ENCODE measurements at regions not wholly inside any gene's neighbourhood (a gene's known extent, or its start where the extent isn't known, plus 50 kb on each side); places are given as distances from the start of the nearest gene placed in this dataset.

DNA sequence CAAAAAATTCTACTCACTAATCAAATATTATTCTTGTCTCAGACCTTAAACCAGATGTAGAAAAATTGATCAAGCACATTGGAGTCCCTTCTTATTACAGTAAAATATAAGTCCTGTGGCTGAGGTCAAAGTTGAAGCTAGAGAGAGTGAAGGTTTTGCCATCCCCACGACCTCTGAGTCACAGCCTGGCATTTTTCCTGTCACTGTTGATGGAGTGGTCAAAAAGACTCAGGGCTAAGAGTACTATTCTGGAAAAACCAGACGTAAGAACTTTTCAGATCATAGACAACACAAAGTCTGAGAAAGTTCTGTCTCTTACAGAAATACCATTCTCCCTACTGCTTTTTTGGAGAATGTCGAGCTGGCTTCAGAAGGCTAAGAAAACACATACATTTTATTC lies 323.7 kb upstream of the ANKRD30A start:
- intact Hi-C loops (cut with DNase I), result no loop called here
- no peak overlapping the region for H3K4me3 ChIP-seq
- FAIRE-seq (no peak), DNase-seq (no peak), ATAC-seq (no peak)
- peaks cover 0 to 14% (median 0%) of the 10 kb centered on the region in 3 donors for H3K4me1 ChIP-seq
- TF ChIP-seq, protein P1, sequence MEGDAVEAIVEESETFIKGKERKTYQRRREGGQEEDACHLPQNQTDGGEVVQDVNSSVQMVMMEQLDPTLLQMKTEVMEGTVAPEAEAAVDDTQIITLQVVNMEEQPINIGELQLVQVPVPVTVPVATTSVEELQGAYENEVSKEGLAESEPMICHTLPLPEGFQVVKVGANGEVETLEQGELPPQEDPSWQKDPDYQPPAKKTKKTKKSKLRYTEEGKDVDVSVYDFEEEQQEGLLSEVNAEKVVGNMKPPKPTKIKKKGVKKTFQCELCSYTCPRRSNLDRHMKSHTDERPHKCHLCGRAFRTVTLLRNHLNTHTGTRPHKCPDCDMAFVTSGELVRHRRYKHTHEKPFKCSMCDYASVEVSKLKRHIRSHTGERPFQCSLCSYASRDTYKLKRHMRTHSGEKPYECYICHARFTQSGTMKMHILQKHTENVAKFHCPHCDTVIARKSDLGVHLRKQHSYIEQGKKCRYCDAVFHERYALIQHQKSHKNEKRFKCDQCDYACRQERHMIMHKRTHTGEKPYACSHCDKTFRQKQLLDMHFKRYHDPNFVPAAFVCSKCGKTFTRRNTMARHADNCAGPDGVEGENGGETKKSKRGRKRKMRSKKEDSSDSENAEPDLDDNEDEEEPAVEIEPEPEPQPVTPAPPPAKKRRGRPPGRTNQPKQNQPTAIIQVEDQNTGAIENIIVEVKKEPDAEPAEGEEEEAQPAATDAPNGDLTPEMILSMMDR (IDR thresholded peaks at IDR 0.05), result no peak
- no peaks in the 10 kb centered on the region for H3K27me3 ChIP-seq
- no peaks in the 10 kb centered on the region for H3K36me3 ChIP-seq
- WGBS, 2 donors, result 48 to 59% methylated on average over 3 of the region's 3 CpGs
- no peak overlapping the region for H3K27ac ChIP-seq
- no peaks in the 10 kb centered on the region for H3K9me3 ChIP-seq

DNA sequence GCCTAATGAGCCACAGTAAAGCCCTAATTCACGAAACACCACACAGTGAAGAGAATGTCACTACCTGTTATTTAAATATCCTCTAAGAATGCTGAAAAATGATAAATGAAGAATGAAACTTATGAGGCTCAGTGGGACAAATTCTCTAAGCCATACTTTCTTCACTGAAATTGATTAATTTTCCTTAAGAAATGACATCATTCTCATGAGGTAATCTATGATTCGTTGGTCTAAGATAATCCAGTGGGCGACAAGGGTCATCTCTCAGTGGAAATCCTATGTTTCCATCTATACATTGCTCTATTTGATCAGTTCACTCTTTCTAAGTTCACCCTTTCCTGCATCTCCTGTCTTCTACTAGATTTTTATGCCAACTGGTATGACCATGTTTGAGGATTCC lies 330.4 kb upstream of the ANKRD30A start:
- ATAC-seq (no peak), DNase-seq (no peak), FAIRE-seq (no peak)
- Histone ChIP-seq H3K27me3 (no peaks in the 10 kb centered on the region), H3K36me3 (no peaks in the 10 kb centered on the region), H3K4me1 (peaks cover 0 to under 1% (median 0%) of the 10 kb centered on the region in 3 donors), H3K27ac (no peak overlapping the region), H3K4me3 (no peak overlapping the region), H3K9me3 (no peaks in the 10 kb centered on the region)
- TF ChIP-seq, protein P1 (IDR thresholded peaks at IDR 0.05), result no peak
- intact Hi-C loops (cut with DNase I), result no loop called here
- 68 to 83% methylated on average over 3 of the region's 3 CpGs for WGBS, 2 donors

DNA sequence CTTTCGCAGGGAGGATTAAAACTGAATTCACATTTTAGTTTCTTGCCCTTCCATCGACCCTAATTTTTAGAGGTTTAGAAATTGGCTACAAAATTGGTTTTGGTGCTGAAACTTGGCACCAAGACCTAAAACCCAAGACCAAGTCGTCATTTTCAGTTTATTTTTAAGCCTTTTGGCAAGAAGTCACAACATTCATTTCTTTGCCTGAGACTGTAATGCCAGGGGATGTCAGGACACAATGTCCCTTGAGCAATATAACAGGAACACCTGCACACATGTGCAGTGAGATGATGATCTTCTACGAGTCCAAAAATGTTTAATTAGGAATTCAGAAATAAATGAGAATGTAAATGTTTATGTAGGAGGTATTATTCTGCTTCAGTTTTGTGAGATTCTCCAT lies 335.4 kb upstream of the ANKRD30A start:
- ATAC-seq, result no peak
- Histone ChIP-seq H3K27me3 (no peaks in the 10 kb centered on the region), H3K36me3 (no peaks in the 10 kb centered on the region), H3K27ac (no peak overlapping the region), H3K4me3 (no peak overlapping the region), H3K9me3 (no peaks in the 10 kb centered on the region), H3K4me1 (peaks cover 0 to 3% (median 0%) of the 10 kb centered on the region in 3 donors)
- FAIRE-seq, result no peak
- TF ChIP-seq, protein P1 (IDR thresholded peaks at IDR 0.05), result no peak
- DNase-seq, result no peak
- intact Hi-C loops (cut with DNase I), result loop anchor here in 1 of 3 donors (10.0 kb wide), 1 partner anchor 1155 kb away; no protein-coding TSS in a partner anchor
- 50 to 53% methylated on average over 4 of the region's 4 CpGs for WGBS, 2 donors

DNA sequence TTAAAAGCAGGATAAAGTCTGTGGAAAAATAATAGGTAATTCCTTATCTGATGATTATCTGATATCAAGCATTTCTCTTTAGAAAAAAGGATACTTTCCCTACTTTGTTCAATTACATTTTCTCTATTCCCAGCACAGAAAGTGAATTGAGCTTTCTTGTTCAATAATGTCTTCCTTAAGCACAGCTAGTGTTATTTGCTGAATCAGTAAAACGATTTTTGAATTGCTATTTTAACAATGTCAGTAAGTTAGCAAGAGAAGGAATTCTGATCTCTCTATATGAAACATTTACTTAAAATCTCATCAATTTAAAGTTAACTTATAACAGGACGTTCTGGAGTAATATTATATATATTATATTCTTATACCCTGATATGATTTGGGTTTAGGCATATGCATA lies 337.2 kb upstream of the ANKRD30A start:
- Histone ChIP-seq H3K36me3 (no peaks in the 10 kb centered on the region), H3K27me3 (no peaks in the 10 kb centered on the region), H3K9me3 (no peaks in the 10 kb centered on the region), H3K4me3 (no peak overlapping the region), H3K27ac (no peak overlapping the region), H3K4me1 (peaks cover 0 to 3% (median 0%) of the 10 kb centered on the region in 3 donors)
- intact Hi-C loops (cut with DNase I), result loop anchor here in 1 of 3 donors (10.0 kb wide), 1 partner anchor 1153 kb away; no protein-coding TSS in a partner anchor
- DNase-seq, result no peak
- ATAC-seq, result no peak
- WGBS, 2 donors, result 59 to 79% methylated on average over 2 of the region's 2 CpGs
- no peak for FAIRE-seq
- TF ChIP-seq, protein P1 (IDR thresholded peaks at IDR 0.05), result no peak

GRCh38 chr10:36783400-36783799 lies 342.0 kb upstream of the ANKRD30A start:
- Histone ChIP-seq H3K27me3 (no peaks in the 10 kb centered on the region), H3K27ac (no peak overlapping the region), H3K4me3 (peak overlapping the region in 2 of 4 donors; percentile 8 to 23), H3K36me3 (no peaks in the 10 kb centered on the region), H3K9me3 (no peaks in the 10 kb centered on the region), H3K4me1 (no peaks in the 10 kb centered on the region)
- 35 to 42% methylated on average over 5 of the region's 5 CpGs for WGBS, 2 donors
- FAIRE-seq (no peak), ATAC-seq (peak in 3 of 4 donors; percentile 53 to 71 (median 69)), DNase-seq (peak in 1 of 6 donors; percentile 21)
- TF ChIP-seq, protein P1 (IDR thresholded peaks at IDR 0.05), result no peak
- intact Hi-C loops (cut with DNase I), result loop anchor here in 1 of 3 donors (10.0 kb wide), 1 partner anchor 1149 kb away; no protein-coding TSS in a partner anchor
